Mononuclear cell (primary cell): ENCODE measurements at regions not wholly inside any gene's neighbourhood (a gene's known extent, or its start where the extent isn't known, plus 50 kb on each side); places are given as distances from the start of the nearest gene placed in this dataset.

Source experiments
- H3K27me3 ChIP-seq: 2 replicates; pipeline ENCODE4 v1.6.0; 2011; ENCODE audit warnings: low read length, control low read depth; ENCODE audit not compliant: insufficient read depth
- H3K4me1 ChIP-seq: 2 replicates; pipeline ENCODE4 v1.5.1; 2011; ENCODE audit warnings: mild to moderate bottlenecking, low read length, control low read depth; ENCODE audit not compliant: insufficient read depth
- H3K4me3 ChIP-seq: 2 replicates; pipeline ENCODE4 v1.5.1; 2011; ENCODE audit warnings: mild to moderate bottlenecking, low read length, moderate library complexity
- H3K9me3 ChIP-seq: 2 replicates; pipeline ENCODE4 v1.5.1; 2011; ENCODE audit warnings: low read depth, mild to moderate bottlenecking, control low read depth, low read length

GRCh38 chr18:40356168-40356567 lies 1598.9 kb upstream of the PIK3C3 start:
- no peaks in the 10 kb centered on the region for H3K27me3 ChIP-seq
- no peaks in the 10 kb centered on the region for H3K4me1 ChIP-seq
- H3K9me3 ChIP-seq, result no peaks in the 10 kb centered on the region
- no peak overlapping the region for H3K4me3 ChIP-seq

GRCh38 chr18:40355726-40356125 lies 1599.3 kb upstream of the PIK3C3 start:
- Histone ChIP-seq H3K27me3 (no peaks in the 10 kb centered on the region), H3K9me3 (no peaks in the 10 kb centered on the region), H3K4me1 (no peaks in the 10 kb centered on the region), H3K4me3 (no peak overlapping the region)

GRCh38 chr18:40348196-40348595 lies 1606.8 kb upstream of the PIK3C3 start:
- Histone ChIP-seq H3K9me3 (no peaks in the 10 kb centered on the region), H3K4me3 (no peak overlapping the region), H3K27me3 (no peaks in the 10 kb centered on the region), H3K4me1 (no peaks in the 10 kb centered on the region)

- H3K4me1 ChIP-seq, result no peaks in the 10 kb centered on the region
- no peaks in the 10 kb centered on the region for H3K27me3 ChIP-seq
- H3K9me3 ChIP-seq, result no peaks in the 10 kb centered on the region
- H3K4me3 ChIP-seq, result no peak overlapping the region
These were observed 1607.8 kb upstream of the PIK3C3 start for GRCh38 chr18:40347261-40347660.

- no peaks in the 10 kb centered on the region for H3K4me1 ChIP-seq
- H3K9me3 ChIP-seq, result no peaks in the 10 kb centered on the region
- no peaks in the 10 kb centered on the region for H3K27me3 ChIP-seq
- H3K4me3 ChIP-seq, result no peak overlapping the region
These were observed 1608.9 kb upstream of the PIK3C3 start for GRCh38 chr18:40346146-40346545.

GRCh38 chr18:40341701-40342100 lies 1613.3 kb upstream of the PIK3C3 start:
- Histone ChIP-seq H3K9me3 (peaks cover 1% of the 10 kb centered on the region), H3K4me3 (no peak overlapping the region), H3K4me1 (no peaks in the 10 kb centered on the region), H3K27me3 (no peaks in the 10 kb centered on the region)

- Histone ChIP-seq H3K9me3 (peaks cover 8% of the 10 kb centered on the region), H3K27me3 (no peaks in the 10 kb centered on the region), H3K4me1 (no peaks in the 10 kb centered on the region), H3K4me3 (no peak overlapping the region)
These were observed 1616.8 kb upstream of the PIK3C3 start for GRCh38 chr18:40338284-40338683.

GRCh38 chr18:40326985-40327384 lies 1628.0 kb upstream of the PIK3C3 start:
- Histone ChIP-seq H3K9me3 (no peaks in the 10 kb centered on the region), H3K4me1 (no peaks in the 10 kb centered on the region), H3K4me3 (no peak overlapping the region), H3K27me3 (no peaks in the 10 kb centered on the region)

- no peaks in the 10 kb centered on the region for H3K4me1 ChIP-seq
- H3K4me3 ChIP-seq, result no peak overlapping the region
- no peaks in the 10 kb centered on the region for H3K27me3 ChIP-seq
- no peaks in the 10 kb centered on the region for H3K9me3 ChIP-seq
These were observed 1629.0 kb upstream of the PIK3C3 start for GRCh38 chr18:40325988-40326387.

- no peak overlapping the region for H3K4me3 ChIP-seq
- no peaks in the 10 kb centered on the region for H3K9me3 ChIP-seq
- no peaks in the 10 kb centered on the region for H3K27me3 ChIP-seq
- no peaks in the 10 kb centered on the region for H3K4me1 ChIP-seq
These were observed 1640.8 kb upstream of the PIK3C3 start for GRCh38 chr18:40314199-40314598.

GRCh38 chr18:40313030-40313642 lies 1641.9 kb upstream of the PIK3C3 start:
- Histone ChIP-seq H3K4me3 (no peak overlapping the region), H3K27me3 (no peaks in the 10 kb centered on the region), H3K4me1 (no peaks in the 10 kb centered on the region), H3K9me3 (no peaks in the 10 kb centered on the region)

- no peak overlapping the region for H3K4me3 ChIP-seq
- H3K4me1 ChIP-seq, result no peaks in the 10 kb centered on the region
- no peaks in the 10 kb centered on the region for H3K27me3 ChIP-seq
- H3K9me3 ChIP-seq, result no peaks in the 10 kb centered on the region
These were observed 1647.4 kb upstream of the PIK3C3 start for GRCh38 chr18:40307627-40308026.

GRCh38 chr18:40296717-40297413 lies 1658.2 kb upstream of the PIK3C3 start:
- H3K4me3 ChIP-seq, result no peak overlapping the region
- H3K27me3 ChIP-seq, result no peaks in the 10 kb centered on the region
- no peaks in the 10 kb centered on the region for H3K4me1 ChIP-seq
- H3K9me3 ChIP-seq, result no peaks in the 10 kb centered on the region

- Histone ChIP-seq H3K27me3 (no peaks in the 10 kb centered on the region), H3K4me1 (no peaks in the 10 kb centered on the region), H3K9me3 (peaks cover 8% of the 10 kb centered on the region), H3K4me3 (no peak overlapping the region)
These were observed 1661.9 kb upstream of the PIK3C3 start for GRCh38 chr18:40292985-40293710.

- Histone ChIP-seq H3K9me3 (peaks cover 3% of the 10 kb centered on the region), H3K27me3 (no peaks in the 10 kb centered on the region), H3K4me3 (no peak overlapping the region), H3K4me1 (no peaks in the 10 kb centered on the region)
These were observed 1671.5 kb upstream of the PIK3C3 start for GRCh38 chr18:40283560-40283959.
